Adrenal gland (tissue), 5 donors: ENCODE measurements at regions not wholly inside any gene's neighbourhood (a gene's known extent, or its start where the extent isn't known, plus 50 kb on each side); places are given as distances from the start of the nearest gene placed in this dataset.

ENCODE experiments used
- CTCF ChIP-seq, 6 experiments: fragments of 450-650 bp in 4 of 6; fragments of 200-600 bp in 2 of 6; sonication (generic) in 1 of 6; IDR thresholded peaks; 1 replicate in 5 of 6; 2 replicates in 1 of 6; pipeline versions ENCODE4 v1.5.1 to v1.8.0; 2016 to 2021; ENCODE audit warnings: antibody characterized with exemption in 6 of 6, mild to moderate bottlenecking in 2 of 6, moderate library complexity in 1 of 6
- POLR2A ChIP-seq, 2 donors: fragments of 450-650 bp; IDR thresholded peaks; one replicate each; pipeline ENCODE4 v1.6.1; 2017; ENCODE audit warnings: antibody characterized with exemption in 2 of 2, mild to moderate bottlenecking in 2 of 2, moderate library complexity in 1 of 2
- donor health status: DM: no; HTN: no; CAD: no.

GRCh38 chrX:2578864-2579263 lies 78.1 kb upstream of the DHRSX start:
- TF ChIP-seq CTCF (IDR thresholded peaks at IDR 0.05): no peak
- no peak for TF ChIP-seq POLR2A (IDR thresholded peaks at IDR 0.05)
